ENCODE measurements at regions not wholly inside any gene's neighbourhood (a gene's known extent, or its start where the extent isn't known, plus 50 kb on each side); places are given as distances from the start of the nearest gene placed in this dataset.

DNA sequence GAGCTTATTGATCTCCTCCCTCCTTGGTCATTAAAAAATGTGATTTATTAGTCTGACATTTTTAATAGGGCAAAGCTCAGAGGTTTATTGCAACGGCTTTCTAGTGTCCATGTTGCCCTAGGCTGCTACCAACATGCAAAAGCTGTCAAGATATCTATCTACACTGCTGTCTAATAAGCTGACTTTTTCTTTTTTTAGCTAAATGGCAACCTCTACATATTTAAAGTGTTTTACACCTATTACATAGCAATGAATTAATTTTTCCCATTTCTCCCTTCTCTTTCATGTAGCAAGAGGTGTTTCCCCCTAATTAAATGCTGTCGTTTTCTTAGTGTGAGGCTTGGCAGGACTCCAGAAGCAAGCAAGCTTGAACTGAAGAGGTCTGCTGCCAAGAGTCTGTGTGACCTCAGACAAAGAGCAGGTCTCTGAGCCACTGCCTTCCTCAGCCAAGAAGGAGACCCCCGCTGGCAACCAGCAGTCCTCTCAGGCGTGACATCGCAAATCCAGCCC lies 79.4 kb downstream of the GAS1 start:
- Histone ChIP-seq H3K79me2 (ENCODE audit: control insufficient read depth, insufficient read depth, low read length) (no peaks in the 10 kb centered on the region), H3K9ac (ENCODE audit: insufficient read depth in 1 of 2, low read depth in 2 of 2, low read length in 2 of 2) (no peak overlapping the region), H3K27ac (ENCODE audit: extremely low read depth, low read depth, low read length) (no peak overlapping the region), H2AFZ (ENCODE audit: low read depth, low read length) (no peak overlapping the region), H3K36me3 (ENCODE audit: control insufficient read depth, insufficient read depth, low read length) (no peaks in the 10 kb centered on the region), H3K4me3 (no peak overlapping the region), H3K4me1 (replicated peaks in 1 of 2; ENCODE audit: control insufficient read depth in 2 of 2, insufficient read depth in 2 of 2, low read length in 2 of 2) (no peaks in the 10 kb centered on the region), H3K4me2 (ENCODE audit: insufficient read depth, low read length) (no peak overlapping the region), H3K27me3 (ENCODE audit: control insufficient read depth in 2 of 2, insufficient read depth in 2 of 2, low read length in 2 of 2) (no peaks in the 10 kb centered on the region), H4K20me1 (replicated peaks; ENCODE audit: control insufficient read depth, insufficient read depth, low read length) (no peaks in the 10 kb centered on the region), H3K9me1 (ENCODE audit: control insufficient read depth, insufficient read depth, low read length) (no peaks in the 10 kb centered on the region), H3K9me3 (replicated peaks; ENCODE audit: control insufficient read depth, insufficient read depth, low read depth, low read length) (no peaks in the 10 kb centered on the region)
- DNase-seq (ENCODE audit: extremely low read depth in 1 of 4, low spot score in 3 of 4) (no peak), ATAC-seq (no peak), FAIRE-seq (no peak)
- WGBS (ENCODE audit: insufficient coverage, low coverage, missing lambda C conversion rate): 0% methylated on average over 5 of the region's 5 CpGs
- in situ Hi-C loops (cut with MboI): no loop called here
- POLR2A ChIA-PET: interaction anchor here (0.6 kb wide), 1 partner anchor 30 kb away, joined by 3 read pairs; no protein-coding TSS in a partner anchor
- no TSS peak for BruUV-seq (replicated peaks)
- CTCF ChIA-PET (ENCODE audit: low intra/inter-chr PET ratio): no interaction called here
- no peak for TF ChIP-seq TEAD2 (tag; IDR thresholded peaks at IDR 0.05)
- TF ChIP-seq, protein P1, sequence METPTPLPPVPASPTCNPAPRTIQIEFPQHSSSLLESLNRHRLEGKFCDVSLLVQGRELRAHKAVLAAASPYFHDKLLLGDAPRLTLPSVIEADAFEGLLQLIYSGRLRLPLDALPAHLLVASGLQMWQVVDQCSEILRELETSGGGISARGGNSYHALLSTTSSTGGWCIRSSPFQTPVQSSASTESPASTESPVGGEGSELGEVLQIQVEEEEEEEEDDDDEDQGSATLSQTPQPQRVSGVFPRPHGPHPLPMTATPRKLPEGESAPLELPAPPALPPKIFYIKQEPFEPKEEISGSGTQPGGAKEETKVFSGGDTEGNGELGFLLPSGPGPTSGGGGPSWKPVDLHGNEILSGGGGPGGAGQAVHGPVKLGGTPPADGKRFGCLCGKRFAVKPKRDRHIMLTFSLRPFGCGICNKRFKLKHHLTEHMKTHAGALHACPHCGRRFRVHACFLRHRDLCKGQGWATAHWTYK (CRISPR knock-in tag; IDR thresholded peaks at IDR 0.05): no peak
- intact Hi-C loops (cut with micrococcal nuclease): no loop called here

DNA sequence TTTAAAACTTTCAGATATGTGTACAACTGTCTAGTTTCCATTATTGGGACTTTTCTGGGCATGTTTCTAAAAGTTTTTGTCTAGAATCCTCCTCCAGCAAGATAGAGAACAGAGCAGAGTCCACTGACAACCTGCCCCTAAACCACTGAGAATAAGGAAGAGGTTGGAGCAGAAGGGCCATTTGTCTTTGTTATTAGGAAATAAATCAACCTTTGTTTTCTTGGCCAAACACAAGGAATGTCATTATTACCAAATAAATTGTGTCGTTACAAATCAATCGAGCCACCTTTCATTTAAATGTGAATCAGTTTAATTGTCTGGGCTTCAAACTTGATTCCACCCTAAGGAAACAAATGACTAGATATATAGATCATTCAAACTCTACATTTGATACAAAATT lies 81.4 kb downstream of the GAS1 start:
- WGBS (ENCODE audit: insufficient coverage, low coverage, missing lambda C conversion rate): 0% methylated on average over 2 of the region's 2 CpGs
- ATAC-seq (no peak), DNase-seq (ENCODE audit: extremely low read depth in 1 of 4, low spot score in 3 of 4) (no peak), FAIRE-seq (no peak)
- POLR2A ChIA-PET: no interaction called here
- H3K27ac ChIP-seq (ENCODE audit: extremely low read depth, low read depth, low read length): no peak overlapping the region
- no peak overlapping the region for H3K4me3 ChIP-seq
- no peaks in the 10 kb centered on the region for H3K36me3 ChIP-seq (ENCODE audit: control insufficient read depth, insufficient read depth, low read length)
- no peaks in the 10 kb centered on the region for H3K4me1 ChIP-seq (replicated peaks in 1 of 2; ENCODE audit: control insufficient read depth in 2 of 2, insufficient read depth in 2 of 2, low read length in 2 of 2)
- no peaks in the 10 kb centered on the region for H3K79me2 ChIP-seq (ENCODE audit: control insufficient read depth, insufficient read depth, low read length)
- in situ Hi-C loops (cut with MboI) (no loop called here), intact Hi-C loops (cut with micrococcal nuclease) (no loop called here)
- no peaks in the 10 kb centered on the region for H3K9me3 ChIP-seq (replicated peaks; ENCODE audit: control insufficient read depth, insufficient read depth, low read depth, low read length)
- no peak for TF ChIP-seq TBP (optimal IDR thresholded peaks at IDR 0.05; ENCODE audit: low read depth, low read length)
- TF ChIP-seq KAT7 (CRISPR knock-in tag; IDR thresholded peaks at IDR 0.05; ENCODE audit: borderline replicate concordance): no peak
- no peak for TF ChIP-seq STAG1 (CRISPR knock-in tag; IDR thresholded peaks at IDR 0.05; ENCODE audit: borderline replicate concordance)
- no peak for TF ChIP-seq ZBTB8A (IDR thresholded peaks at IDR 0.05; ENCODE audit: partially characterized antibody)
- no peak for TF ChIP-seq CLOCK (CRISPR knock-in tag; IDR thresholded peaks at IDR 0.05; ENCODE audit: borderline replicate concordance)
- CTCF ChIA-PET (ENCODE audit: low intra/inter-chr PET ratio): no interaction called here
- no TSS peak for BruUV-seq (replicated peaks)
- H2AFZ ChIP-seq (ENCODE audit: low read depth, low read length): no peak overlapping the region
- no peaks in the 10 kb centered on the region for H3K9me1 ChIP-seq (ENCODE audit: control insufficient read depth, insufficient read depth, low read length)
- H4K20me1 ChIP-seq (replicated peaks; ENCODE audit: control insufficient read depth, insufficient read depth, low read length): no peaks in the 10 kb centered on the region
- no peak overlapping the region for H3K9ac ChIP-seq (ENCODE audit: insufficient read depth in 1 of 2, low read depth in 2 of 2, low read length in 2 of 2)
- H3K4me2 ChIP-seq (ENCODE audit: insufficient read depth, low read length): no peak overlapping the region
- H3K27me3 ChIP-seq (ENCODE audit: control insufficient read depth in 2 of 2, insufficient read depth in 2 of 2, low read length in 2 of 2): no peaks in the 10 kb centered on the region

Measured in K562 (cell line).